Keratinocyte (primary cell): ENCODE measurements at regions not wholly inside any gene's neighbourhood (a gene's known extent, or its start where the extent isn't known, plus 50 kb on each side); places are given as distances from the start of the nearest gene placed in this dataset.

ENCODE experiments used
- EZH2 ChIP-seq: IDR thresholded peaks from one replicate; pipeline ENCODE4 v1.6.1; 2012; ENCODE audit warnings: inconsistent platforms, mild to moderate bottlenecking, low read length, moderate library complexity
- TF ChIP-seq, protein P1 (sequence below), 3 experiments: IDR thresholded peaks in 1 of 3; conservative IDR thresholded peaks in 1 of 3; optimal IDR thresholded peaks in 1 of 3; 2 replicates in 2 of 3; 3 replicates in 1 of 3; pipeline versions ENCODE3 to v1.5.1; 2011; ENCODE audit warnings: low read length in 3 of 3, mild to moderate bottlenecking in 3 of 3, moderate library complexity in 2 of 3, control low read depth in 1 of 3, inconsistent platforms in 1 of 3; ENCODE audit not compliant: insufficient read depth in 2 of 3; ENCODE audit errors: extremely low read depth in 1 of 3

DNA sequence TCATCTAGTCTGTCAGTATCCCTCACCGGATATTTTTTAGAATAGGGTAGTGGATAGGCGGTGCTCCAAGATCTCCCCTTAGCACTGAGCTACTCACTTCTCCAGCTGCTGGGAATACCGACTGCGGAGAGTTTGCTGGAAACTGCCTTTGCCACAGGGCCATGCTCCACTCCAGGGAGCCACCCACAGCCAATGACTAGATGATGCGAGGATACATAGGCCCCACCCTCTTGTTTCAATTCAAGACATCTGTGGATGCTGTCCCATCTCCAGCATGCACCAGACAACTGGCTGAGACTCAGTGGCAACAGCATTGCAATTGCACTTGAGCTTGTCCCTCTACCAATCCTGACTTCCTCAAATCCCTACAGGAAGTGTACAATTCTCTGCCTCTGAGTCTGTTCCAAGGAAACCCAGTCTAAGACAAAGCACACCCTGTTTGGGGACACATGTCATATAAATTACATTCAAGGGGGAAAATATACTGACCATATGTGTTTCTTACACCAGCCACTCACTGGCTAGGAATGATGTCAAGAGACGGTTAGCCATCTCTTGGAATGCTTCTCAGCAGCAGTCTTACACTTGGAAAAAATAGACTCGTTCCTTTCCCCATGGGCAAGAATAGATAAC lies 312.6 kb upstream of the KIF2A start:
- TF ChIP-seq, protein P1, sequence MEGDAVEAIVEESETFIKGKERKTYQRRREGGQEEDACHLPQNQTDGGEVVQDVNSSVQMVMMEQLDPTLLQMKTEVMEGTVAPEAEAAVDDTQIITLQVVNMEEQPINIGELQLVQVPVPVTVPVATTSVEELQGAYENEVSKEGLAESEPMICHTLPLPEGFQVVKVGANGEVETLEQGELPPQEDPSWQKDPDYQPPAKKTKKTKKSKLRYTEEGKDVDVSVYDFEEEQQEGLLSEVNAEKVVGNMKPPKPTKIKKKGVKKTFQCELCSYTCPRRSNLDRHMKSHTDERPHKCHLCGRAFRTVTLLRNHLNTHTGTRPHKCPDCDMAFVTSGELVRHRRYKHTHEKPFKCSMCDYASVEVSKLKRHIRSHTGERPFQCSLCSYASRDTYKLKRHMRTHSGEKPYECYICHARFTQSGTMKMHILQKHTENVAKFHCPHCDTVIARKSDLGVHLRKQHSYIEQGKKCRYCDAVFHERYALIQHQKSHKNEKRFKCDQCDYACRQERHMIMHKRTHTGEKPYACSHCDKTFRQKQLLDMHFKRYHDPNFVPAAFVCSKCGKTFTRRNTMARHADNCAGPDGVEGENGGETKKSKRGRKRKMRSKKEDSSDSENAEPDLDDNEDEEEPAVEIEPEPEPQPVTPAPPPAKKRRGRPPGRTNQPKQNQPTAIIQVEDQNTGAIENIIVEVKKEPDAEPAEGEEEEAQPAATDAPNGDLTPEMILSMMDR (optimal IDR thresholded peaks at IDR 0.05 in 1 of 3, IDR thresholded peaks at IDR 0.05 in 1 of 3, conservative IDR thresholded peaks at IDR 0.05 in 1 of 3; ENCODE audit: extremely low read depth in 1 of 3, insufficient read depth in 2 of 3, low read length in 3 of 3), result no peak
- no peak for TF ChIP-seq EZH2
